ENCODE measurements at regions not wholly inside any gene's neighbourhood (a gene's known extent, or its start where the extent isn't known, plus 50 kb on each side); places are given as distances from the start of the nearest gene placed in this dataset.
"Not testable (repeated sequence)": the region's sequence is repeated elsewhere in the genome, so short reads cannot be mapped to it uniquely, and the experiment has no call there.

GRCh38 chr6:868201-868600, 175.3 kb upstream of the EXOC2 start:
- 84% methylated on average over 6 of the region's 8 CpGs for WGBS (ENCODE audit: insufficient coverage, low coverage, low lambda C conversion rate, missing lambda C conversion rate)
- H3K4me1 ChIP-seq = no peaks in the 10 kb centered on the region
- no peak for TF ChIP-seq POLR2A (IDR thresholded peaks at IDR 0.05)
- TF ChIP-seq CTCF (IDR thresholded peaks at IDR 0.05) = no peak
- H3K36me3 ChIP-seq = no peaks in the 10 kb centered on the region
- H3K9me3 ChIP-seq = no peaks in the 10 kb centered on the region
- no peaks in the 10 kb centered on the region for H3K27me3 ChIP-seq
- DNase-seq (no peak), ATAC-seq (no peak)
- H3K4me3 ChIP-seq = no peak overlapping the region
- no peak overlapping the region for H3K27ac ChIP-seq
- intact Hi-C loops (cut with DNase I) = no loop called here

DNA sequence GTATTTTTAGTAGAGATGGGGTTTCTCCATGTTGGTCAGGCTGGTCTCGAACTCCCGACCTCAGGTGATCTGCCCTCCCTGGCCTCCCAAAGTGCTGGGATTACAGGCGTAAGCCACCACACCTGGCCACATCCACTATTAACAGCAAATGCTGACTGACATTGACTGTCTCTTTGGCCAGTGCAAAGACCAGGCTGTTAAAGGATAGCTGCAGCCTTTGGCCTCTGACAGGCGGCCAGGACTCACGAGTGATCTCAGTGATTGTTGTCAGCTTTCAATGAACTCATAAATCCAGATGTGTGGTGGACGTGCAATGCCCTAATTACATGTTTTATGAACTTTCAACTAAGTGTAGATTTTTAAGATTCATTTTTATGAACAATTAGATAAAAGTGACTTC, 174.4 kb upstream of the EXOC2 start:
- DNase-seq (no peak), ATAC-seq (peak in 1 of 4 donors; percentile 40)
- Histone ChIP-seq H3K27me3 (no peaks in the 10 kb centered on the region), H3K4me3 (no peak overlapping the region), H3K27ac (no peak overlapping the region), H3K9me3 (no peaks in the 10 kb centered on the region), H3K4me1 (no peaks in the 10 kb centered on the region), H3K36me3 (no peaks in the 10 kb centered on the region)
- 60% methylated on average over 5 of the region's 6 CpGs for WGBS (ENCODE audit: insufficient coverage, low coverage, low lambda C conversion rate, missing lambda C conversion rate)
- intact Hi-C loops (cut with DNase I) = no loop called here
- TF ChIP-seq CTCF (IDR thresholded peaks at IDR 0.05) (no peak), POLR2A (IDR thresholded peaks at IDR 0.05) (no peak)

DNA sequence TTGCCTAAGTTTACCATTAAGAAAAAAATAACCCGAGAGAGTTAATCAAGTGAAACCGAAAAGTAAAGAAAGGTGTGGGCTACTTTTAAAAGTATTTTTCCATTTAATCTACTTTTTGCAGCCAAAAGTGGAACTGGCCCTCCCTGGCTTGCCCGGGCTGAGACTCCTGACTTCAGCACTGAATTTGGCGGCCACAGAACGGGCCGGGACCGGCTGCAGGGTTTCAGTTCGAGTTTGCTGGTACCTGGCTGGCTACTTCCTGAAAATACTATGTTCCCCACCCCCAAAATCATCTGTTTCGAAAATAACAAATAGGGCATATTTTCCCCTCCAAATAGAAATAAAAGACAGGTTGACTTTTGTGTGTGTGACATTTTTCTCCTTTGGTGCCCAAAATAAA, 173.4 kb upstream of the EXOC2 start:
- intact Hi-C loops (cut with DNase I) = no loop called here
- ATAC-seq (no peak), DNase-seq (no peak)
- H3K27ac ChIP-seq = no peak overlapping the region
- H3K4me3 ChIP-seq = no peak overlapping the region
- no peaks in the 10 kb centered on the region for H3K4me1 ChIP-seq
- no peak for TF ChIP-seq CTCF (IDR thresholded peaks at IDR 0.05)
- TF ChIP-seq POLR2A (IDR thresholded peaks at IDR 0.05) = no peak
- H3K36me3 ChIP-seq = no peaks in the 10 kb centered on the region
- H3K27me3 ChIP-seq = no peaks in the 10 kb centered on the region
- WGBS (ENCODE audit: insufficient coverage, low coverage, low lambda C conversion rate, missing lambda C conversion rate) = 68% methylated on average over 9 of the region's 9 CpGs
- H3K9me3 ChIP-seq = no peaks in the 10 kb centered on the region

DNA sequence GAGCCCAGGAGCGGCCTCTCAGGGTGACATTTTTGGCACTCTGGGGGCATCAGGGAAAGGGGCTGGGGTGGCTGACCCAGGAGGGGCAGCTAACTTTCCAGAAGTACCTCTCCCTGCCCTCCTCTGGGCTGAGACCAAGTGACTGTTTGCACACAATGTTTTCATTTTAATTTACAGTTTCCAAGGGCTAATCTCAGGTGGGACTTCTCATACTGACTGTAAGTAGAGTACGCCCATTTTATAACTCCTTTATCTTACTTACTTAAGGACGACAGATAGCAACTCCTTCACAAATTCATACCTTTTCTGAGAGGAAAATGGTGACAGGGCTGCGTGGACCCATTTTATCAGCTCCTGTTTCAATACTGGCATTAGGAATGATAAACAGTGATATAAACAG, 172.9 kb upstream of the EXOC2 start:
- Histone ChIP-seq H3K27me3 (no peaks in the 10 kb centered on the region), H3K27ac (no peak overlapping the region), H3K9me3 (no peaks in the 10 kb centered on the region), H3K4me3 (no peak overlapping the region), H3K4me1 (no peaks in the 10 kb centered on the region), H3K36me3 (no peaks in the 10 kb centered on the region)
- no peak for ATAC-seq
- no peak for DNase-seq
- WGBS (ENCODE audit: insufficient coverage, low coverage, low lambda C conversion rate, missing lambda C conversion rate) = 72% methylated on average over 3 of the region's 4 CpGs
- intact Hi-C loops (cut with DNase I) = no loop called here
- TF ChIP-seq POLR2A (IDR thresholded peaks at IDR 0.05) (no peak), CTCF (IDR thresholded peaks at IDR 0.05) (no peak)

DNA sequence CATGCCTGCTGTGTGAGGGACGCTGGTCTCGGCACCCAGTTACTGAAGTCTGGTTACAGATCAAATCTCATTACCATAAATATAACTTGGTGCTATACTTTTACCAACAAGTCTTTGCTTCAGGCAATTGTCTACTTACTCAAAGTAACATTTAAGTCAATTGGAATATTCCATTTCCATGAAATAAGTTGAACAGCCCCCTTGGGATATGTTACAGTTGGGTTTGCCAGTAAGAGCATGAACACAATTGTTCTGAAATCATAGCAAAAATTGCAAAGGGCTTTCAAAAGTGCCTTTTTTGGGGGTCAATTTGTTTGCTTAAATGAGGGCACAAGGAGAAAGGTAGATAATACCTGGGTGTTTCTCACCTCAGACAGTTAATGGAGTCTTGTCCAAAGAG, 170.9 kb upstream of the EXOC2 start:
- TF ChIP-seq POLR2A (IDR thresholded peaks at IDR 0.05) (no peak), CTCF (IDR thresholded peaks at IDR 0.05) (no peak)
- 84% methylated on average over 2 of the region's 2 CpGs for WGBS (ENCODE audit: insufficient coverage, low coverage, low lambda C conversion rate, missing lambda C conversion rate)
- Histone ChIP-seq H3K27ac (no peak overlapping the region), H3K36me3 (no peaks in the 10 kb centered on the region), H3K27me3 (no peaks in the 10 kb centered on the region), H3K9me3 (no peaks in the 10 kb centered on the region), H3K4me1 (no peaks in the 10 kb centered on the region), H3K4me3 (no peak overlapping the region)
- intact Hi-C loops (cut with DNase I) = no loop called here
- DNase-seq (no peak), ATAC-seq (no peak)

- H3K27me3 ChIP-seq; DNase-seq; H3K4me1 ChIP-seq; H3K9me3 ChIP-seq; ATAC-seq; H3K4me3 ChIP-seq; H3K36me3 ChIP-seq; H3K27ac ChIP-seq; intact Hi-C loops (cut with DNase I): not testable (repeated sequence)
- WGBS (ENCODE audit: insufficient coverage, low coverage, low lambda C conversion rate, missing lambda C conversion rate) = 60% methylated on average over 1 of the region's 5 CpGs
Observed at GRCh38 chr6:863127-863526, 170.2 kb upstream of the EXOC2 start.
